ENCODE measurements at regions not wholly inside any gene's neighbourhood (a gene's known extent, or its start where the extent isn't known, plus 50 kb on each side); places are given as distances from the start of the nearest gene placed in this dataset.

DNA sequence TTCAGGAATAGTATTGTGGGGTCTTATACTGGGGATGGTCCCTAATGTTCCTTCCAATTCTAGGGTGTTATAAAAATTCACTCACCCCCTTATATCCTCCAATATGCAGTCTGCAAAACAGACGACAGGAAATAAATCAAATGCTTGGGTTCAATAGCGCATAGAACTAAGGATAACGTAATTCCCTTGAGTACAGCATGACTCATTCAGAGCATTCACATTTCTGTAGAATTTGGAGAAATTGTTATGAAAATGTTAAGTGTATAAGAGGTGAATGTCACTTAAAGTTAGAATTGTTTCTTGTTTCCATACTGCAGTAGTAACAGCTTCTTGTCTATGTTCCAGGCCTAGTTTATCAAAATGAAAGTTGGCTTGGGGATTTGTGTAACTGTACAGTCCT lies 271.4 kb downstream of the RPS29 start:
- no peak for TF ChIP-seq TCF4 (CRISPR knock-in tag; IDR thresholded peaks at IDR 0.05; ENCODE audit: borderline replicate concordance)
- no peak for TF ChIP-seq CSDC2 (CRISPR knock-in tag; IDR thresholded peaks at IDR 0.05)
- no peak for TF ChIP-seq ZNF565 (CRISPR knock-in tag; conservative IDR thresholded peaks at IDR 0.05; ENCODE audit: low read depth)
- TF ChIP-seq BACH2 (CRISPR knock-in tag; IDR thresholded peaks at IDR 0.05; ENCODE audit: borderline replicate concordance): no peak
- TF ChIP-seq SNAI2 (CRISPR knock-in tag; IDR thresholded peaks at IDR 0.05): no peak
- TF ChIP-seq, protein P1, sequence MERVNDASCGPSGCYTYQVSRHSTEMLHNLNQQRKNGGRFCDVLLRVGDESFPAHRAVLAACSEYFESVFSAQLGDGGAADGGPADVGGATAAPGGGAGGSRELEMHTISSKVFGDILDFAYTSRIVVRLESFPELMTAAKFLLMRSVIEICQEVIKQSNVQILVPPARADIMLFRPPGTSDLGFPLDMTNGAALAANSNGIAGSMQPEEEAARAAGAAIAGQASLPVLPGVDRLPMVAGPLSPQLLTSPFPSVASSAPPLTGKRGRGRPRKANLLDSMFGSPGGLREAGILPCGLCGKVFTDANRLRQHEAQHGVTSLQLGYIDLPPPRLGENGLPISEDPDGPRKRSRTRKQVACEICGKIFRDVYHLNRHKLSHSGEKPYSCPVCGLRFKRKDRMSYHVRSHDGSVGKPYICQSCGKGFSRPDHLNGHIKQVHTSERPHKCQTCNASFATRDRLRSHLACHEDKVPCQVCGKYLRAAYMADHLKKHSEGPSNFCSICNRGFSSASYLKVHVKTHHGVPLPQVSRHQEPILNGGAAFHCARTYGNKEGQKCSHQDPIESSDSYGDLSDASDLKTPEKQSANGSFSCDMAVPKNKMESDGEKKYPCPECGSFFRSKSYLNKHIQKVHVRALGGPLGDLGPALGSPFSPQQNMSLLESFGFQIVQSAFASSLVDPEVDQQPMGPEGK (CRISPR knock-in tag; IDR thresholded peaks at IDR 0.05; ENCODE audit: borderline replicate concordance): no peak
- no peak for TF ChIP-seq ISL1 (CRISPR knock-in tag; IDR thresholded peaks at IDR 0.05)
- no peak for TF ChIP-seq ZNF70 (CRISPR knock-in tag; IDR thresholded peaks at IDR 0.05)
- no peak for TF ChIP-seq ZFP3 (CRISPR knock-in tag; IDR thresholded peaks at IDR 0.05)
- ATAC-seq: no peak

- no peak for ATAC-seq
- TF ChIP-seq, protein P2, sequence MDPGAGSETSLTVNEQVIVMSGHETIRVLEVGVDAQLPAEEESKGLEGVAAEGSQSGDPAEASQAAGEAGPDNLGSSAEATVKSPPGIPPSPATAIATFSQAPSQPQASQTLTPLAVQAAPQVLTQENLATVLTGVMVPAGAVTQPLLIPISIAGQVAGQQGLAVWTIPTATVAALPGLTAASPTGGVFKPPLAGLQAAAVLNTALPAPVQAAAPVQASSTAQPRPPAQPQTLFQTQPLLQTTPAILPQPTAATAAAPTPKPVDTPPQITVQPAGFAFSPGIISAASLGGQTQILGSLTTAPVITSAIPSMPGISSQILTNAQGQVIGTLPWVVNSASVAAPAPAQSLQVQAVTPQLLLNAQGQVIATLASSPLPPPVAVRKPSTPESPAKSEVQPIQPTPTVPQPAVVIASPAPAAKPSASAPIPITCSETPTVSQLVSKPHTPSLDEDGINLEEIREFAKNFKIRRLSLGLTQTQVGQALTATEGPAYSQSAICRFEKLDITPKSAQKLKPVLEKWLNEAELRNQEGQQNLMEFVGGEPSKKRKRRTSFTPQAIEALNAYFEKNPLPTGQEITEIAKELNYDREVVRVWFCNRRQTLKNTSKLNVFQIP (CRISPR knock-in tag; IDR thresholded peaks at IDR 0.05; ENCODE audit: borderline replicate concordance, low read depth): no peak
- TF ChIP-seq TCF4 (CRISPR knock-in tag; IDR thresholded peaks at IDR 0.05; ENCODE audit: borderline replicate concordance) (no peak), ZFP3 (CRISPR knock-in tag; IDR thresholded peaks at IDR 0.05) (no peak), ZNF70 (CRISPR knock-in tag; IDR thresholded peaks at IDR 0.05) (no peak), OSR1 (CRISPR knock-in tag; IDR thresholded peaks at IDR 0.05) (no peak), PPARA (CRISPR knock-in tag; IDR thresholded peaks at IDR 0.05; ENCODE audit: borderline replicate concordance) (no peak), CSDC2 (CRISPR knock-in tag; IDR thresholded peaks at IDR 0.05) (no peak), CREB5 (CRISPR knock-in tag; IDR thresholded peaks at IDR 0.05; ENCODE audit: low read depth) (no peak), BACH2 (CRISPR knock-in tag; IDR thresholded peaks at IDR 0.05; ENCODE audit: borderline replicate concordance) (no peak), ZC3H10 (CRISPR knock-in tag; IDR thresholded peaks at IDR 0.05) (no peak), RARB (CRISPR knock-in tag; IDR thresholded peaks at IDR 0.05) (no peak)
- TF ChIP-seq, protein P1 (CRISPR knock-in tag; IDR thresholded peaks at IDR 0.05; ENCODE audit: borderline replicate concordance): no peak
- TF ChIP-seq, protein P3, sequence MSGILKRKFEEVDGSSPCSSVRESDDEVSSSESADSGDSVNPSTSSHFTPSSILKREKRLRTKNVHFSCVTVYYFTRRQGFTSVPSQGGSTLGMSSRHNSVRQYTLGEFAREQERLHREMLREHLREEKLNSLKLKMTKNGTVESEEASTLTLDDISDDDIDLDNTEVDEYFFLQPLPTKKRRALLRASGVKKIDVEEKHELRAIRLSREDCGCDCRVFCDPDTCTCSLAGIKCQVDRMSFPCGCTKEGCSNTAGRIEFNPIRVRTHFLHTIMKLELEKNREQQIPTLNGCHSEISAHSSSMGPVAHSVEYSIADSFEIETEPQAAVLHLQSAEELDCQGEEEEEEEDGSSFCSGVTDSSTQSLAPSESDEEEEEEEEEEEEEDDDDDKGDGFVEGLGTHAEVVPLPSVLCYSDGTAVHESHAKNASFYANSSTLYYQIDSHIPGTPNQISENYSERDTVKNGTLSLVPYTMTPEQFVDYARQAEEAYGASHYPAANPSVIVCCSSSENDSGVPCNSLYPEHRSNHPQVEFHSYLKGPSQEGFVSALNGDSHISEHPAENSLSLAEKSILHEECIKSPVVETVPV (CRISPR knock-in tag; IDR thresholded peaks at IDR 0.05): no peak
These were observed 273.1 kb downstream of the RPS29 start for GRCh38 chr14:49313108-49313507.

DNA sequence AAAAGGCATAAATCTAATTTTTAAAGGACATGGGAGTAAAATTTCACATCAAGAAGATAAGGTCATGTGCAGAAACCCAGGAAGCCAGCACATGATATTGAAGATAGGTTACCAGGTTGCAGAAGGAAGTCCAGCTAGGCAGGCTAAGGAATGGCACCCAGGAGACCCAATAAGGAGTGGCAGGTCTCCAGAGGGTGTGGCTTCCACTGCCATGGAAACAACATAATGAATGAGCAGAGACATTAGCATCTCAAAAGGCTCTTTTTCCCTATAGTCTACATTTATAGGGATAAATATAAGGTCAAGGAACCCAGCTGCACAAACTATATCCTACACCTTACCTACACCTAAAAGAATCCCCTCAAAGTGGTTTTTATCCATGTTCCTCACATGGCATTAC lies 275.9 kb downstream of the RPS29 start:
- no peak for ATAC-seq
- TF ChIP-seq TCF4 (CRISPR knock-in tag; IDR thresholded peaks at IDR 0.05; ENCODE audit: borderline replicate concordance) (no peak), ZNF70 (CRISPR knock-in tag; IDR thresholded peaks at IDR 0.05) (no peak)
- TF ChIP-seq, protein P2 (CRISPR knock-in tag; IDR thresholded peaks at IDR 0.05; ENCODE audit: borderline replicate concordance, low read depth): no peak

- no peak for ATAC-seq
- no peak for TF ChIP-seq CREB5 (CRISPR knock-in tag; IDR thresholded peaks at IDR 0.05; ENCODE audit: low read depth)
- TF ChIP-seq, protein P3 (CRISPR knock-in tag; IDR thresholded peaks at IDR 0.05): no peak
- TF ChIP-seq TOX (CRISPR knock-in tag; IDR thresholded peaks at IDR 0.05; ENCODE audit: borderline replicate concordance): no peak
- no peak for TF ChIP-seq TCF4 (CRISPR knock-in tag; IDR thresholded peaks at IDR 0.05; ENCODE audit: borderline replicate concordance)
- no peak for TF ChIP-seq ZC3H10 (CRISPR knock-in tag; IDR thresholded peaks at IDR 0.05)
- no peak for TF ChIP-seq ZFP3 (CRISPR knock-in tag; IDR thresholded peaks at IDR 0.05)
- TF ChIP-seq ZNF70 (CRISPR knock-in tag; IDR thresholded peaks at IDR 0.05): no peak
- TF ChIP-seq ISL1 (CRISPR knock-in tag; IDR thresholded peaks at IDR 0.05): no peak
- TF ChIP-seq SNAI2 (CRISPR knock-in tag; IDR thresholded peaks at IDR 0.05): no peak
- TF ChIP-seq, protein P2 (CRISPR knock-in tag; IDR thresholded peaks at IDR 0.05; ENCODE audit: borderline replicate concordance, low read depth): no peak
- no peak for TF ChIP-seq OSR1 (CRISPR knock-in tag; IDR thresholded peaks at IDR 0.05)
- no peak for TF ChIP-seq RARB (CRISPR knock-in tag; IDR thresholded peaks at IDR 0.05)
- no peak for TF ChIP-seq BACH2 (CRISPR knock-in tag; IDR thresholded peaks at IDR 0.05; ENCODE audit: borderline replicate concordance)
These were observed 279.9 kb downstream of the RPS29 start for GRCh38 chr14:49306152-49306751.

Measured in SK-N-SH treated with all-trans-retinoic acid at 6 μM for 48 hours (cell line).